MM.1S (cell line): ENCODE measurements at regions not wholly inside any gene's neighbourhood (a gene's known extent, or its start where the extent isn't known, plus 50 kb on each side); places are given as distances from the start of the nearest gene placed in this dataset.

Experiments
- CTCF ChIP-seq: fragments of 300-600 bp; sonication (generic); IDR thresholded peaks from 2 replicates; pipeline ENCODE4 v1.5.1; 2016; ENCODE audit warnings: antibody characterized with exemption, low read length, mixed read lengths
- EZH2 ChIP-seq: fragments of 300-600 bp; sonication (generic); optimal IDR thresholded peaks from 2 replicates; pipeline ENCODE3; 2017; ENCODE audit warnings: low read depth, mild to moderate bottlenecking, antibody characterized with exemption, low read length, mixed read lengths
- EZH2phosphoT487 ChIP-seq: fragments of 300-600 bp; sonication (generic); IDR thresholded peaks from 2 replicates; pipeline ENCODE4 v1.6.1; 2018; ENCODE audit warnings: antibody characterized with exemption, low read length

GRCh38 chrX:76796311-76796710, 368.8 kb downstream of the MAGEE1 start:
- TF ChIP-seq CTCF = no peak
- no peak for TF ChIP-seq EZH2phosphoT487
- no peak for TF ChIP-seq EZH2
